Stimulated activated effector memory CD8-positive, alpha-beta T cell treated with anti-CD3 and anti-CD28 coated beads, Interleukin-12 subunit alpha, Interleukin-12 subunit beta, amount 100 ng/mL, for 72 hours (primary cell): ENCODE measurements at regions not wholly inside any gene's neighbourhood (a gene's known extent, or its start where the extent isn't known, plus 50 kb on each side); places are given as distances from the start of the nearest gene placed in this dataset.
"Not testable (repeated sequence)": the region's sequence is repeated elsewhere in the genome, so short reads cannot be mapped to it uniquely, and the experiment has no call there.

Experiments
- ATAC-seq: fragments of 150-1000 bp; cut with Tn5 transposase; 2 replicates; pipeline ENCODE4 v1.10.0; 2021
- DNase-seq, 2 donors: peaks; one replicate each; pipeline ENCODE4 v3.0.0; 2021 to 2022; ENCODE audit warnings: low spot score in 2 of 2
- H3K27ac Mint-ChIP-seq: one replicate; pipeline ENCODE4 v1.8.0; 2022; ENCODE audit warnings: mild to moderate bottlenecking, mixed read lengths
- H3K36me3 Mint-ChIP-seq: one replicate; pipeline ENCODE4 v1.8.0; 2022; ENCODE audit warnings: mild to moderate bottlenecking, mixed read lengths
- H3K4me1 Mint-ChIP-seq: one replicate; pipeline ENCODE4 v1.8.0; 2022; ENCODE audit warnings: mixed read lengths
- H3K4me3 Mint-ChIP-seq: one replicate; pipeline ENCODE4 v1.8.0; 2022; ENCODE audit warnings: mild to moderate bottlenecking, mixed read lengths
- H3K9me3 Mint-ChIP-seq: one replicate; pipeline ENCODE4 v1.8.0; 2022; ENCODE audit warnings: mixed read lengths

GRCh38 chr13:47685156-47685555, 315.9 kb downstream of the SUCLA2 start:
- not testable (repeated sequence) for H3K4me1 Mint-ChIP-seq, H3K36me3 Mint-ChIP-seq, H3K4me3 Mint-ChIP-seq, H3K27ac Mint-ChIP-seq, H3K9me3 Mint-ChIP-seq, ATAC-seq, DNase-seq

- H3K4me3 Mint-ChIP-seq, result no peak overlapping the region
- no peak overlapping the region for H3K27ac Mint-ChIP-seq
- H3K4me1 Mint-ChIP-seq, result no peaks in the 10 kb centered on the region
- ATAC-seq, result no peak
- H3K36me3 Mint-ChIP-seq, result no peaks in the 10 kb centered on the region
- peaks cover 4% of the 10 kb centered on the region for H3K9me3 Mint-ChIP-seq
- no peak for DNase-seq
Observed at GRCh38 chr13:47680748-47681147, 320.3 kb downstream of the SUCLA2 start.

GRCh38 chr13:47679401-47679800, 321.7 kb downstream of the SUCLA2 start:
- no peaks in the 10 kb centered on the region for H3K36me3 Mint-ChIP-seq
- H3K4me1 Mint-ChIP-seq, result no peaks in the 10 kb centered on the region
- ATAC-seq (no peak), DNase-seq (no peak)
- H3K27ac Mint-ChIP-seq, result no peak overlapping the region
- H3K9me3 Mint-ChIP-seq, result peaks cover 4% of the 10 kb centered on the region
- no peak overlapping the region for H3K4me3 Mint-ChIP-seq

GRCh38 chr13:47678201-47678968, 322.7 kb downstream of the SUCLA2 start:
- Mint-ChIP-seq H3K4me1 (no peaks in the 10 kb centered on the region), H3K36me3 (no peaks in the 10 kb centered on the region), H3K27ac (no peak overlapping the region), H3K9me3 (peaks cover 4% of the 10 kb centered on the region), H3K4me3 (no peak overlapping the region)
- ATAC-seq, result no peak
- no peak for DNase-seq

GRCh38 chr13:47675871-47676270, 325.2 kb downstream of the SUCLA2 start:
- ATAC-seq (no peak), DNase-seq (no peak)
- no peak overlapping the region for H3K4me3 Mint-ChIP-seq
- no peaks in the 10 kb centered on the region for H3K36me3 Mint-ChIP-seq
- no peak overlapping the region for H3K27ac Mint-ChIP-seq
- H3K4me1 Mint-ChIP-seq, result no peaks in the 10 kb centered on the region
- peaks cover 4% of the 10 kb centered on the region for H3K9me3 Mint-ChIP-seq

GRCh38 chr13:47673009-47673850, 327.8 kb downstream of the SUCLA2 start:
- H3K27ac Mint-ChIP-seq, result no peak overlapping the region
- H3K9me3 Mint-ChIP-seq, result no peaks in the 10 kb centered on the region
- no peaks in the 10 kb centered on the region for H3K36me3 Mint-ChIP-seq
- H3K4me1 Mint-ChIP-seq, result no peaks in the 10 kb centered on the region
- no peak overlapping the region for H3K4me3 Mint-ChIP-seq
- ATAC-seq (no peak), DNase-seq (no peak)

GRCh38 chr13:47672245-47673008, 328.6 kb downstream of the SUCLA2 start:
- H3K27ac Mint-ChIP-seq, result no peak overlapping the region
- no peaks in the 10 kb centered on the region for H3K4me1 Mint-ChIP-seq
- DNase-seq, result no peak
- H3K9me3 Mint-ChIP-seq, result no peaks in the 10 kb centered on the region
- no peaks in the 10 kb centered on the region for H3K36me3 Mint-ChIP-seq
- H3K4me3 Mint-ChIP-seq, result no peak overlapping the region
- ATAC-seq, result no peak

- no peak for DNase-seq
- no peak overlapping the region for H3K4me3 Mint-ChIP-seq
- H3K36me3 Mint-ChIP-seq, result no peaks in the 10 kb centered on the region
- H3K27ac Mint-ChIP-seq, result no peak overlapping the region
- H3K9me3 Mint-ChIP-seq, result no peaks in the 10 kb centered on the region
- no peaks in the 10 kb centered on the region for H3K4me1 Mint-ChIP-seq
- ATAC-seq, result no peak
Observed at GRCh38 chr13:47671776-47672175, 329.3 kb downstream of the SUCLA2 start.

- ATAC-seq (no peak), DNase-seq (no peak)
- Mint-ChIP-seq H3K9me3 (no peaks in the 10 kb centered on the region), H3K4me3 (no peak overlapping the region), H3K27ac (no peak overlapping the region), H3K4me1 (no peaks in the 10 kb centered on the region), H3K36me3 (no peaks in the 10 kb centered on the region)
Observed at GRCh38 chr13:47665043-47665442, 336.0 kb downstream of the SUCLA2 start.

- Mint-ChIP-seq H3K9me3 (peaks cover 6% of the 10 kb centered on the region), H3K36me3 (no peaks in the 10 kb centered on the region), H3K4me3 (no peak overlapping the region), H3K4me1 (no peaks in the 10 kb centered on the region), H3K27ac (no peak overlapping the region)
- ATAC-seq (no peak), DNase-seq (no peak)
Observed at GRCh38 chr13:47661076-47661475, 340.0 kb downstream of the SUCLA2 start.

- Mint-ChIP-seq H3K36me3 (no peaks in the 10 kb centered on the region), H3K4me3 (no peak overlapping the region), H3K9me3 (peaks cover 9% of the 10 kb centered on the region), H3K27ac (no peak overlapping the region), H3K4me1 (no peaks in the 10 kb centered on the region)
- DNase-seq (no peak), ATAC-seq (no peak)
Observed at GRCh38 chr13:47656651-47657050, 344.4 kb downstream of the SUCLA2 start.

- Mint-ChIP-seq H3K9me3 (peaks cover 3% of the 10 kb centered on the region), H3K4me1 (no peaks in the 10 kb centered on the region), H3K4me3 (no peak overlapping the region), H3K36me3 (no peaks in the 10 kb centered on the region), H3K27ac (no peak overlapping the region)
- ATAC-seq, result no peak
- no peak for DNase-seq
Observed at GRCh38 chr13:47650209-47650608, 350.9 kb downstream of the SUCLA2 start.

- DNase-seq (no peak), ATAC-seq (no peak)
- H3K27ac Mint-ChIP-seq, result no peak overlapping the region
- H3K4me1 Mint-ChIP-seq, result no peaks in the 10 kb centered on the region
- no peak overlapping the region for H3K4me3 Mint-ChIP-seq
- no peaks in the 10 kb centered on the region for H3K36me3 Mint-ChIP-seq
- H3K9me3 Mint-ChIP-seq, result no peaks in the 10 kb centered on the region
Observed at GRCh38 chr13:47647001-47647400, 354.1 kb downstream of the SUCLA2 start.

- Mint-ChIP-seq H3K4me3 (no peak overlapping the region), H3K27ac (no peak overlapping the region)
Observed at GRCh38 chr13:47646298-47646697, 354.8 kb downstream of the SUCLA2 start.

GRCh38 chr13:47639738-47640447, 361.2 kb downstream of the SUCLA2 start:
- no peak overlapping the region for H3K27ac Mint-ChIP-seq
- no peak overlapping the region for H3K4me3 Mint-ChIP-seq
- peaks cover 2% of the 10 kb centered on the region for H3K9me3 Mint-ChIP-seq
- H3K36me3 Mint-ChIP-seq, result no peaks in the 10 kb centered on the region
- H3K4me1 Mint-ChIP-seq, result no peaks in the 10 kb centered on the region
- ATAC-seq (no peak), DNase-seq (no peak)

More at GRCh38 chr13:47646298-47646697, 354.8 kb downstream of the SUCLA2 start:
- Mint-ChIP-seq H3K4me1 (no peaks in the 10 kb centered on the region), H3K36me3 (no peaks in the 10 kb centered on the region), H3K9me3 (no peaks in the 10 kb centered on the region)
- ATAC-seq (no peak), DNase-seq (no peak)
